ENCODE measurements at regions not wholly inside any gene's neighbourhood (a gene's known extent, or its start where the extent isn't known, plus 50 kb on each side); places are given as distances from the start of the nearest gene placed in this dataset.

DNA sequence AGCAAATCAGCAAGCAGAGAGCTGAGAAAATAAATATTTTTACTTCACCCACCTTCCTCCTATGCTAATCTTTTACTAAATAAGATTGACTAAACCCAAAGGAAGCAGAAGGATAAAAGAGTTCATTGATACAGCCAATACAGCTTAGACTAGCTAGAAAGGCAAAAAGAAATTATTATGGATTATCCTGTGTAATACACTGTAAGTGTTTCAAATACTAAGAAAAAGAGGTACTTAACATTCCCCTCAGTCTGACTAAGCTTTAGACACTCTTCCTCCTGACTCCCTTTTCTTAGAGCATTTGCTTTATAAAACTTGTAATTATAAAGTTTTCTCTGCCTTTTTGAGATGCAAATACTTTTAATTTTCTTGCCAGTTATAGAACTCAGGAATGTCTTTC is 848.9 kb upstream of the CADM2 start:
- H3K27me3 Mint-ChIP-seq (ENCODE audit: unreplicated experiment) = no peaks in the 10 kb centered on the region
- H3K27ac Mint-ChIP-seq (ENCODE audit: unreplicated experiment) = no peak overlapping the region
- H3K4me3 Mint-ChIP-seq (ENCODE audit: unreplicated experiment) = no peak overlapping the region
- no peak for TF ChIP-seq CTCF (IDR thresholded peaks at IDR 0.05; ENCODE audit: partially characterized antibody, unreplicated experiment)
- H3K36me3 Mint-ChIP-seq (ENCODE audit: unreplicated experiment) = no peaks in the 10 kb centered on the region
- H3K9me3 Mint-ChIP-seq (ENCODE audit: unreplicated experiment) = no peaks in the 10 kb centered on the region
- DNase-seq = no peak
- no peaks in the 10 kb centered on the region for H3K4me1 Mint-ChIP-seq (ENCODE audit: low read depth, unreplicated experiment)

- TF ChIP-seq CTCF (IDR thresholded peaks at IDR 0.05; ENCODE audit: partially characterized antibody, unreplicated experiment) = no peak
- H3K4me3 Mint-ChIP-seq (ENCODE audit: unreplicated experiment) = no peak overlapping the region
- peaks cover 5% of the 10 kb centered on the region for H3K36me3 Mint-ChIP-seq (ENCODE audit: unreplicated experiment)
- no peaks in the 10 kb centered on the region for H3K4me1 Mint-ChIP-seq (ENCODE audit: low read depth, unreplicated experiment)
- DNase-seq = no peak
- H3K27ac Mint-ChIP-seq (ENCODE audit: unreplicated experiment) = no peak overlapping the region
- no peaks in the 10 kb centered on the region for H3K9me3 Mint-ChIP-seq (ENCODE audit: unreplicated experiment)
- no peaks in the 10 kb centered on the region for H3K27me3 Mint-ChIP-seq (ENCODE audit: unreplicated experiment)
These were observed 848.0 kb upstream of the CADM2 start for GRCh38 chr3:84110787-84111186.

GRCh38 chr3:84125201-84125721 is 833.5 kb upstream of the CADM2 start:
- no peak overlapping the region for H3K27ac Mint-ChIP-seq (ENCODE audit: unreplicated experiment)
- no peaks in the 10 kb centered on the region for H3K27me3 Mint-ChIP-seq (ENCODE audit: unreplicated experiment)
- no peaks in the 10 kb centered on the region for H3K4me1 Mint-ChIP-seq (ENCODE audit: low read depth, unreplicated experiment)
- no peaks in the 10 kb centered on the region for H3K9me3 Mint-ChIP-seq (ENCODE audit: unreplicated experiment)
- H3K36me3 Mint-ChIP-seq (ENCODE audit: unreplicated experiment) = no peaks in the 10 kb centered on the region
- no peak overlapping the region for H3K4me3 Mint-ChIP-seq (ENCODE audit: unreplicated experiment)
- no peak for DNase-seq
- no peak for TF ChIP-seq CTCF (IDR thresholded peaks at IDR 0.05; ENCODE audit: partially characterized antibody, unreplicated experiment)

DNA sequence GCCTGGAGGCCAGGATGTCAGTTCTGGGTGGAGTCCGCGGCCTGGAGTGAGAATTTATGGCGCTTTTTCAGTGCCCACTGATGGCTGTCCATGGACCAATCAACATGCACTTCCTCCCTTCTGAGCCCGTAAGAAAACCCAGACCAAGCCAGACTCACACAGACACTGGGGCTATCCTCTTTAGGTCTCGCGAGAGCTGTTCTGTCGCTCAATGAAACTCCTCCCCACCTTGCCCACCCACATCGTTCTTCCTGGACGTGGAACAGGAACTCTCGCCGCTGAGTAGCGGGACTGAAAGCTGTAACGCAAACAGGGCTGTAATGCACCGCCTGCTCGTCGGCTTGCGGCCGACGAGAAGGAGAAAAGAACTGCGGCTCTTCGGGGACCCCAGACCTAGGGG is 833.0 kb upstream of the CADM2 start:
- Mint-ChIP-seq H3K27ac (ENCODE audit: unreplicated experiment) (no peak overlapping the region), H3K4me3 (ENCODE audit: unreplicated experiment) (no peak overlapping the region), H3K4me1 (ENCODE audit: low read depth, unreplicated experiment) (no peaks in the 10 kb centered on the region), H3K27me3 (ENCODE audit: unreplicated experiment) (no peaks in the 10 kb centered on the region), H3K36me3 (ENCODE audit: unreplicated experiment) (no peaks in the 10 kb centered on the region), H3K9me3 (ENCODE audit: unreplicated experiment) (no peaks in the 10 kb centered on the region)
- no peak for TF ChIP-seq CTCF (IDR thresholded peaks at IDR 0.05; ENCODE audit: partially characterized antibody, unreplicated experiment)
- DNase-seq = no peak

- DNase-seq = no peak
- Mint-ChIP-seq H3K36me3 (ENCODE audit: unreplicated experiment) (no peaks in the 10 kb centered on the region), H3K4me1 (ENCODE audit: low read depth, unreplicated experiment) (no peaks in the 10 kb centered on the region), H3K4me3 (ENCODE audit: unreplicated experiment) (no peak overlapping the region), H3K27ac (ENCODE audit: unreplicated experiment) (no peak overlapping the region), H3K27me3 (ENCODE audit: unreplicated experiment) (no peaks in the 10 kb centered on the region), H3K9me3 (ENCODE audit: unreplicated experiment) (no peaks in the 10 kb centered on the region)
- no peak for TF ChIP-seq CTCF (IDR thresholded peaks at IDR 0.05; ENCODE audit: partially characterized antibody, unreplicated experiment)
These were observed 832.6 kb upstream of the CADM2 start for GRCh38 chr3:84126160-84126559.
